K562 (cell line): ENCODE measurements at regions not wholly inside any gene's neighbourhood (a gene's known extent, or its start where the extent isn't known, plus 50 kb on each side); places are given as distances from the start of the nearest gene placed in this dataset.
A peak's percentile ranks its signal among the peaks of the same experiment; 100 is the strongest.

Experiments used
- ATAC-seq: fragments of 200-7000 bp; cut with Tn5 transposase; 3 replicates; pipeline ENCODE4 v1.9.1; 2020; ENCODE audit warnings: moderate library complexity
- BruUV-seq: library from RNA; stranded (reverse); fragments of 400-500 nt; replicated peaks from 2 replicates; lab custom pipeline; 2021; lab: Mats Ljungman, UMichigan
- CTCF ChIA-PET: fragments of 300-600 bp; formaldehyde crosslinking; extraction: SDS; loops from one replicate; lab custom pipeline; 2021; ENCODE audit warnings: low intra/inter-chr PET ratio; lab: Yijun Ruan, JAX
- POLR2A ChIA-PET: fragments of 300-600, 350-650 bp; sonication (Branson Sonifier 250); formaldehyde crosslinking; extraction: SDS; loops from one replicate; lab custom pipeline; 2021; ENCODE audit warnings: antibody characterized with exemption, inconsistent platforms; lab: Yijun Ruan, JAX
- DNase-seq, 4 experiments: peaks; one replicate each; pipeline versions ENCODE4 v3.0.0 to v3.0.0-alpha.2; 2011 to 2018; ENCODE audit warnings: low spot score in 3 of 4, mixed read lengths in 3 of 4; ENCODE audit errors: extremely low read depth in 1 of 4
- FAIRE-seq: peaks from 2 replicates; lab custom pipeline; 2011; peaks lifted over from hg19 to GRCh38; lab: Jason Lieb, UNC
- H2AFZ ChIP-seq: 2 replicates; pipeline ENCODE4 v1.6.0; 2011; ENCODE audit warnings: low read depth, low read length, control low read depth, inconsistent platforms
- H3K27ac ChIP-seq: fragments of 200-600 bp; 3 replicates; pipeline ENCODE4 v1.8.0; 2011; ENCODE audit warnings: low read depth, mild to moderate bottlenecking, control low read depth, inconsistent platforms, low read length, moderate library complexity, mixed read lengths; ENCODE audit errors: extremely low read depth
- H3K27me3 ChIP-seq, 2 experiments: fragments of 300-600 bp in 1 of 2; 2 replicates in 1 of 2; 3 replicates in 1 of 2; pipeline versions ENCODE4 v1.6.0 to v1.8.0; 2011; ENCODE audit warnings: inconsistent platforms in 2 of 2, low read length in 2 of 2, mild to moderate bottlenecking in 1 of 2, mixed read lengths in 1 of 2, moderate library complexity in 1 of 2; ENCODE audit not compliant: control insufficient read depth in 2 of 2, insufficient read depth in 2 of 2
- H3K36me3 ChIP-seq: fragments of 300-600 bp; 3 replicates; pipeline ENCODE4 v1.8.0; 2011; ENCODE audit warnings: mild to moderate bottlenecking, low read length, inconsistent platforms; ENCODE audit not compliant: control insufficient read depth, insufficient read depth
- H3K4me1 ChIP-seq, 2 experiments: fragments of 200-600 bp in 1 of 2; replicated peaks in 1 of 2; 2 replicates in 1 of 2; 3 replicates in 1 of 2; pipeline versions ENCODE4 v1.5.1 to v1.8.0; 2011; ENCODE audit warnings: inconsistent platforms in 2 of 2, low read length in 2 of 2, mild to moderate bottlenecking in 1 of 2, mixed read lengths in 1 of 2, moderate library complexity in 1 of 2; ENCODE audit not compliant: control insufficient read depth in 2 of 2, insufficient read depth in 2 of 2
- H3K4me2 ChIP-seq: 2 replicates; pipeline ENCODE4 v1.6.1; 2011; ENCODE audit warnings: low read length, control low read depth, inconsistent platforms, mixed read lengths; ENCODE audit not compliant: insufficient read depth
- H3K4me3 ChIP-seq: fragments of 200-600 bp; sonication (generic), shearing (Covaris generic); 2 replicates; pipeline ENCODE4 v1.5.1; 2016; ENCODE audit warnings: control low read depth, inconsistent platforms
- H3K79me2 ChIP-seq: fragments of 200-600 bp; 3 replicates; pipeline ENCODE4 v1.8.0; 2011; ENCODE audit warnings: low read length, inconsistent platforms; ENCODE audit not compliant: control insufficient read depth, insufficient read depth
- H3K9ac ChIP-seq, 2 experiments: 2 replicates each; pipeline versions ENCODE4 v1.6.0 to v1.6.1; 2011; ENCODE audit warnings: low read depth in 2 of 2, low read length in 2 of 2, control low read depth in 1 of 2, inconsistent platforms in 1 of 2, mild to moderate bottlenecking in 1 of 2, mixed read lengths in 1 of 2; ENCODE audit not compliant: insufficient read depth in 1 of 2
- H3K9me1 ChIP-seq: one replicate; pipeline ENCODE4 v1.6.0; 2011; ENCODE audit warnings: inconsistent platforms, mild to moderate bottlenecking, low read length, moderate library complexity; ENCODE audit not compliant: control insufficient read depth, insufficient read depth
- H3K9me3 ChIP-seq: replicated peaks from 2 replicates; pipeline ENCODE4 v1.5.1; 2011; ENCODE audit warnings: low read depth, low read length, inconsistent platforms; ENCODE audit not compliant: control insufficient read depth, insufficient read depth
- H4K20me1 ChIP-seq: replicated peaks from 2 replicates; pipeline ENCODE4 v1.6.1; 2011; ENCODE audit warnings: low read length, inconsistent platforms, mixed read lengths; ENCODE audit not compliant: control insufficient read depth, insufficient read depth
- ARID1B ChIP-seq: fragments of 450-650 bp; IDR thresholded peaks from 2 replicates; pipeline ENCODE4 v1.6.1; 2016; ENCODE audit warnings: antibody characterized with exemption, mild to moderate bottlenecking, inconsistent platforms
- ETS2 ChIP-seq: IDR thresholded peaks from 2 replicates; pipeline ENCODE4 v1.6.1; 2016; ENCODE audit warnings: borderline replicate concordance, missing genetic modification characterization, mild to moderate bottlenecking, moderate library complexity, missing compliant biosample characterization; ENCODE audit not compliant: poor library complexity, severe bottlenecking
- KLF1 ChIP-seq: fragments of 450-650 bp; IDR thresholded peaks from 2 replicates; pipeline ENCODE4 v1.6.1; 2016; ENCODE audit warnings: missing genetic modification characterization, missing compliant biosample characterization
- NFIC ChIP-seq: fragments of 450-650 bp; IDR thresholded peaks from 2 replicates; pipeline ENCODE4 v1.6.1; 2017; ENCODE audit warnings: mild to moderate bottlenecking, inconsistent platforms
- NFIX ChIP-seq: fragments of 250-450 bp; sonication (Bioruptor Pico); IDR thresholded peaks from 2 replicates; pipeline ENCODE4 v1.4.0; 2020; ENCODE audit warnings: low read depth, mild to moderate bottlenecking, moderate library complexity
- NR1H2 ChIP-seq: sonication (generic); formaldehyde crosslinking; IDR thresholded peaks from 2 replicates; pipeline ENCODE4 v1.4.0; 2020; ENCODE audit warnings: mild to moderate bottlenecking, missing genetic modification reagents
- PRMT5 ChIP-seq: sonication (generic); formaldehyde crosslinking; IDR thresholded peaks from 2 replicates; pipeline ENCODE4 v1.5.0; 2020; ENCODE audit warnings: missing genetic modification reagents
- SMAD1 ChIP-seq: fragments of 150-350 bp; IDR thresholded peaks from 2 replicates; pipeline ENCODE4 v1.6.1; 2014; ENCODE audit warnings: low read length, low read depth; ENCODE audit not compliant: partially characterized antibody
- SMARCE1 ChIP-seq: fragments of 450-650 bp; IDR thresholded peaks from 2 replicates; pipeline ENCODE4 v1.7.1; 2016; ENCODE audit warnings: mild to moderate bottlenecking
- XRCC3 ChIP-seq: fragments of 450-650 bp; IDR thresholded peaks from 2 replicates; pipeline ENCODE4 v1.6.1; 2017; ENCODE audit warnings: mild to moderate bottlenecking, moderate library complexity
- ZEB2 ChIP-seq: fragments of 450-650 bp; IDR thresholded peaks from 2 replicates; pipeline ENCODE4 v1.6.1; 2016
- ZNF124 ChIP-seq: sonication (generic); formaldehyde crosslinking; IDR thresholded peaks from 2 replicates; pipeline ENCODE4 v1.8.1; 2022; ENCODE audit warnings: missing genetic modification reagents
- ZNF23 ChIP-seq: fragments of 250-450 bp; sonication (Bioruptor Pico); IDR thresholded peaks from 2 replicates; pipeline ENCODE4 v1.4.0; 2020; ENCODE audit warnings: mild to moderate bottlenecking
- ZNF282 ChIP-seq: sonication (generic); formaldehyde crosslinking; IDR thresholded peaks from 2 replicates; pipeline ENCODE4 v1.8.1; 2023; ENCODE audit warnings: missing genetic modification reagents
- ZNF324 ChIP-seq: fragments of 250-450 bp; sonication (Bioruptor Pico); IDR thresholded peaks from 2 replicates; pipeline ENCODE4 v1.4.0; 2020; ENCODE audit warnings: mild to moderate bottlenecking
- ZNF668 ChIP-seq: fragments of 250-450 bp; sonication (Bioruptor Pico); IDR thresholded peaks from 2 replicates; pipeline ENCODE4 v1.8.0; 2022; ENCODE audit warnings: mild to moderate bottlenecking, inconsistent platforms
- ZNF717 ChIP-seq: fragments of 250-450 bp; sonication (Bioruptor Pico); IDR thresholded peaks from 2 replicates; pipeline ENCODE4 v1.5.0; 2021
- WGBS: fragments of 100-300 bp; shearing (Covaris generic); methylation state at CpG from one replicate; pipeline ENCODE4 v1.1.6; 2016; ENCODE audit warnings: low coverage, mixed read lengths; ENCODE audit not compliant: insufficient coverage; ENCODE audit errors: missing lambda C conversion rate; 5-methylcytosine and 5-hydroxymethylcytosine counted together
- in situ Hi-C: fragments of 300-500 bp; cut with MboI; formaldehyde crosslinking; loops from 4 replicates; pipeline ENCODE4 v1.15.0; 2018; ENCODE audit warnings: inconsistent platforms, mixed read lengths
- intact Hi-C: fragments of 100-400 bp; cut with micrococcal nuclease; formaldehyde crosslinking; loops from 2 replicates; pipeline ENCODE4 v1.14.2; 2022
- TF ChIP-seq, protein P1 (sequence below): fragments of 250-450 bp; sonication (Bioruptor Pico); IDR thresholded peaks from 2 replicates; pipeline ENCODE4 v1.8.0; 2021; ENCODE audit warnings: borderline replicate concordance, mild to moderate bottlenecking, moderate library complexity; ENCODE audit not compliant: poor library complexity, severe bottlenecking
- TF ChIP-seq, protein P2 (sequence below): IDR thresholded peaks from 2 replicates; pipeline ENCODE4 v1.6.1; 2011; ENCODE audit not compliant: insufficient read length; ENCODE audit errors: extremely low read depth
- TF ChIP-seq, protein P3 (sequence below): fragments of 450-650 bp; IDR thresholded peaks from 2 replicates; pipeline ENCODE4 v1.6.1; 2018; ENCODE audit warnings: mild to moderate bottlenecking, low read depth; ENCODE audit not compliant: partially characterized antibody
- TF ChIP-seq, protein P4 (sequence below): fragments of 250-450 bp; sonication (Bioruptor Pico); IDR thresholded peaks from 2 replicates; pipeline ENCODE4 v1.9.0; 2021; ENCODE audit warnings: mild to moderate bottlenecking

DNA sequence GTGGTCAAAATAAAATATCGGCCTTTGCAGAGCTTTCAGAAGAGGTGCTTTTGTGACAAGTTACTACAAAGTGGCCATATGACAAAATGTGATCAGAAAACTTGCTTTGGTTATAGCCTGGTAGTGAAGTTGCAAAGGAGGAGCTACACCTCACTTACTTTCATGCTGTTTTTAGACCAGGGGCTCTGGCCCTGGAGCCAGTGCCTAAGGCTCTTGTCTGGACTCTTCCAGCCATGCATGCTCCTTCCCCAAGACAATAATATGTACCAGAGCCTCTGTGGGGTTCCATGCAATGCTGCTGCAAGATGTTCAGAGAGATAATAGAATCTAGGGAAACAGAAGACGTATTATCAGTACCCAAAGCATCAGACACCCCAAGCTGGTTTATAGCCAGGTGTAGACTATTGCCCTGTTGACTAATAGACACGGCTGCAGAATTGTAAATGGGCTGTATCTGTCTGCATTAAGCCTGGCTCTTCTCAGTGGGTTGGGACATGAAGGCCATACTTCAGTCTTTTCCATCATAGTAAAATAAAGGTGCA lies 88.5 kb downstream of the EGLN3 start:
- no peak overlapping the region; the same call in 2 of the 3 replicates for H3K27ac ChIP-seq
- ChIA-PET POLR2A (no interaction called here), CTCF (no interaction called here)
- FAIRE-seq = peak; percentile 55
- H3K79me2 ChIP-seq = no peaks in the 10 kb centered on the region
- no peaks in the 10 kb centered on the region for H4K20me1 ChIP-seq
- no TSS peak for BruUV-seq
- no peak overlapping the region for H3K4me3 ChIP-seq
- peak in 2 of 4 experiments; percentile 19 to 48 for DNase-seq
- no peak overlapping the region for H3K4me2 ChIP-seq
- H3K36me3 ChIP-seq = no peaks in the 10 kb centered on the region
- no peaks in the 10 kb centered on the region for H3K27me3 ChIP-seq
- in situ Hi-C loops = no loop called here
- H3K9me1 ChIP-seq = no peaks in the 10 kb centered on the region
- peak; percentile 56 for ATAC-seq
- peaks cover 0 to 26% of the 10 kb centered on the region in 2 experiments; a peak in 4 of 5 replicates for H3K4me1 ChIP-seq
- H3K9ac ChIP-seq = no peak overlapping the region
- H2AFZ ChIP-seq = no peak overlapping the region
- H3K9me3 ChIP-seq = peaks cover 5% of the 10 kb centered on the region; the same call in 1 of the 2 replicates
- WGBS = 30% methylated on average over 3 of the region's 3 CpGs
- intact Hi-C loops = no loop called here
- TF ChIP-seq, protein P1, sequence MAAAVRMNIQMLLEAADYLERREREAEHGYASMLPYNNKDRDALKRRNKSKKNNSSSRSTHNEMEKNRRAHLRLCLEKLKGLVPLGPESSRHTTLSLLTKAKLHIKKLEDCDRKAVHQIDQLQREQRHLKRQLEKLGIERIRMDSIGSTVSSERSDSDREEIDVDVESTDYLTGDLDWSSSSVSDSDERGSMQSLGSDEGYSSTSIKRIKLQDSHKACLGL (CRISPR knock-in tag) = no peak
- TF ChIP-seq NFIX (no peak), ZNF282 (CRISPR knock-in tag) (no peak), NFIC (peak; percentile 32; the same call in 1 of the 2 replicates), ARID1B (peak; percentile 73), NR1H2 (CRISPR knock-in tag) (no peak), ETS2 (tag) (no peak), SMAD1 (no peak), KLF1 (tag) (no peak), ZNF717 (CRISPR knock-in tag) (no peak), ZEB2 (no peak), PRMT5 (CRISPR knock-in tag) (no peak), ZNF668 (CRISPR knock-in tag) (no peak), ZNF124 (no peak), ZNF324 (CRISPR knock-in tag) (no peak), ZNF23 (no peak), SMARCE1 (no peak), XRCC3 (no peak)
- TF ChIP-seq, protein P2, sequence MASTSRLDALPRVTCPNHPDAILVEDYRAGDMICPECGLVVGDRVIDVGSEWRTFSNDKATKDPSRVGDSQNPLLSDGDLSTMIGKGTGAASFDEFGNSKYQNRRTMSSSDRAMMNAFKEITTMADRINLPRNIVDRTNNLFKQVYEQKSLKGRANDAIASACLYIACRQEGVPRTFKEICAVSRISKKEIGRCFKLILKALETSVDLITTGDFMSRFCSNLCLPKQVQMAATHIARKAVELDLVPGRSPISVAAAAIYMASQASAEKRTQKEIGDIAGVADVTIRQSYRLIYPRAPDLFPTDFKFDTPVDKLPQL = no peak
- TF ChIP-seq, protein P3, sequence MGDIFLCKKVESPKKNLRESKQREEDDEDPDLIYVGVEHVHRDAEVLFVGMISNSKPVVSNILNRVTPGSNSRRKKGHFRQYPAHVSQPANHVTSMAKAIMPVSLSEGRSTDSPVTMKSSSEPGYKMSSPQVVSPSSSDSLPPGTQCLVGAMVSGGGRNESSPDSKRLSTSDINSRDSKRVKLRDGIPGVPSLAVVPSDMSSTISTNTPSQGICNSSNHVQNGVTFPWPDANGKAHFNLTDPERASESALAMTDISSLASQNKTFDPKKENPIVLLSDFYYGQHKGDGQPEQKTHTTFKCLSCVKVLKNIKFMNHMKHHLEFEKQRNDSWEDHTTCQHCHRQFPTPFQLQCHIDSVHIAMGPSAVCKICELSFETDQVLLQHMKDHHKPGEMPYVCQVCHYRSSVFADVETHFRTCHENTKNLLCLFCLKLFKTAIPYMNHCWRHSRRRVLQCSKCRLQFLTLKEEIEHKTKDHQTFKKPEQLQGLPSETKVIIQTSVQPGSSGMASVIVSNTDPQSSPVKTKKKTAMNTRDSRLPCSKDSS = no peak
- TF ChIP-seq, protein P4, sequence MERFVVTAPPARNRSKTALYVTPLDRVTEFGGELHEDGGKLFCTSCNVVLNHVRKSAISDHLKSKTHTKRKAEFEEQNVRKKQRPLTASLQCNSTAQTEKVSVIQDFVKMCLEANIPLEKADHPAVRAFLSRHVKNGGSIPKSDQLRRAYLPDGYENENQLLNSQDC (CRISPR knock-in tag) = no peak
